GF-D8 (cell line): ENCODE measurements at regions not wholly inside any gene's neighbourhood (a gene's known extent, or its start where the extent isn't known, plus 50 kb on each side); places are given as distances from the start of the nearest gene placed in this dataset.
"Not testable (repeated sequence)": the region's sequence is repeated elsewhere in the genome, so short reads cannot be mapped to it uniquely, and the experiment has no call there.

Experiments used
- DNase-seq: peaks from one replicate; lab custom pipeline; 2025; lab: John Stamatoyannopoulos, UW

GRCh38 chr6:23775127-23775526 is 350.9 kb upstream of the NRSN1 start:
- DNase-seq = no peak

DNA sequence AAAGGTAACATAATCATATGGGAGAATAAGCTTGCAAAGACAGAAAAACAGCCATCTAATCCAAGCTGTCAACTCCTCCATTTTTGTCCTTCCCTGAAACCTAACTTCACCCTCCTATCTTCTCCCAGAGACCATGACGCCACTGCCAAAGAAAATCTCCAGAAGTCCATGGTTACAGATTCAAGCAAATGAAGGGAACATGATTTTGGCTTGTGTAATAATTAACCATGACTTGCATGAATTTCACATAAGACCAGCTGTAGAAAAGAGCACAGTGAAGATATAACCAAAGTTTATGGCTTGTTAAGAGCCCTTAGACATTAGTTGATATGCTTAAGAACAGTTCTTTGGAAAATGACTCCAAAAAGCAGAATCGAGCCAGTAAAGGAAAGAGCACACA is 342.1 kb upstream of the NRSN1 start:
- no peak for DNase-seq

DNA sequence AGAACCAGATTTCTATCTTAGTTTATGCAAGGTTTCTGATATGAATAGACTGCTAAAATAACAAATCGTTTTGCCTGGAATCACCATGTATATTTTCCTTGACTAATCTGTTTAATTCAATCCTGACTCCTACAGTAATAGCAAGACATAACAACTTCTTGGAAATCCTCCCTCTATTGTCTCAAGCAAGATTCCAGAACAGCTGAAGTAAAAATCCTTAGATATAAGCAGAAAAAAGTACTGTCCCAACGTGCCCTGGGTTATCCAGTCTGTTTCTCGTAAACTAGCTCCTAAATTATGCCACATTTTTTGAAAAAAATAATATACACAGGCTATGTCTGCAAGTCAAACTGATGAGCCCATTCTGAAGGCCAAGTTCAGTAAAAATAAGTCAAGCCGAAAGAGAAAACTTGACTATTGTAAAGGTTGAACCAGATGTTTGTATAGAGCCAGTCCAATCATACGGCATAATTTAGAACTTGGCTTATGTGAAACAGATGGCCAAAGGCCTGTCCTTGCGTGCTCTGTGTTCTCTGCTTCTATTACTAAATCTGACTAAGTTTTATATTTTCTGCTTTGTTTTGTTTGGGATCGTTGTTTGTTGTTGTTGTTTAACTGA is 341.6 kb upstream of the NRSN1 start:
- no peak for DNase-seq

GRCh38 chr6:23790756-23791155 is 335.3 kb upstream of the NRSN1 start:
- DNase-seq = no peak

DNA sequence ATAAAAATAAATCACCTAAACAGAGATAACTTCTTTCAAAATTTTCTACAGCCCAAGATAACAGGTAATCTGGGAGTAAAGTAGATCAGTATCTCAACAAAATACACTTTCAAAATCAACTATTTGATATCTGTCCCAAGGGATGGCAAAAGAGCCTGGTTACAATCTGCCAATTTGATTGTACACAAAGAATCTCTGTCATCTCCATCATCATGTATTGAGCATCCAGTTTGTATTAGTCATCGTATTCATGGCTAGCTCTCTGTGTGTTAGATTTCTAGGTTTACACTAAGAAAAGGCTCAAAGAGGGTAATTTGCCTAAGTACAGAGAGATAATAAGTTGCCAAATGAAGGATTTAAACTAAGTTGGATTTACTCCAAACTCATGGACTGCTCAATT is 329.0 kb upstream of the NRSN1 start:
- DNase-seq = no peak

DNA sequence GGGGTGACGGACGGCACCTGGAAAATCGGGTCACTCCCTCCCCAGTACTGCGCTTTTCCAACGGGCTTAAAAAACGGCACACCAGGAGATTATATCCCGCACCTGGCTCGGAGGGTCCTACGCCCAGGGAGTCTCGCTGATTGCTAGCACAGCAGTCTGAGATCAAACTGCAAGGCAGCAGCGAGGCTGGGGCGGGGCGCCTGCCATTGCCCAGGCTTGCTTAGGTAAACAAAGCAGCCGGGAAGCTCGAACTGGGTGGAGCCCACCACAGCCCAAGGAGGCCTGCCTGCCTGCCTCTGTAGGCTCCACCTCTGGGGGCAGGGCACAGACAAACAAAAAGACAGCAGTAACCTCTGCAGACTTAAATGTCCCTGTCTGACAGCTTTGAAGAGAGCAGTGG is 321.7 kb upstream of the NRSN1 start:
- not testable (repeated sequence) for DNase-seq

GRCh38 chr6:23821141-23821540 is 304.9 kb upstream of the NRSN1 start:
- not testable (repeated sequence) for DNase-seq

- DNase-seq = no peak
Observed at GRCh38 chr6:23823421-23823820, 302.6 kb upstream of the NRSN1 start.

DNA sequence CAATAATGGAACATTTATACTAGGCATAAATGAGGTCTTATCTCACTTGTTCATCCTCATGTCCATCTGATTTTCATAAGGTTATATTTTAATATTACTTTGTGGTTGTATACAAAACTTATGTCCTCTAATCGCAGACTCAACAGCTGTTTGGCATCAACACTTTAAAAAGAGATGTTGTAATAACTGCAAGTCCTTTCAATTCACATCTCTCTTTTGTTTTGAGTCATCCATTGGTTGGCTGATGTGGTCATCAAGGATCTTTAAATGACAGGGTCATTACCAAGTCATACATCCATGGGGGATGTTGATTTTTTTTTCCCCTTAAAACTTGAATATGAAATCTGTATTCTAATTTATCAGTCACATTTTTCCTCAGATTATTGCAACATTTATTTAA is 299.4 kb upstream of the NRSN1 start:
- no peak for DNase-seq

DNA sequence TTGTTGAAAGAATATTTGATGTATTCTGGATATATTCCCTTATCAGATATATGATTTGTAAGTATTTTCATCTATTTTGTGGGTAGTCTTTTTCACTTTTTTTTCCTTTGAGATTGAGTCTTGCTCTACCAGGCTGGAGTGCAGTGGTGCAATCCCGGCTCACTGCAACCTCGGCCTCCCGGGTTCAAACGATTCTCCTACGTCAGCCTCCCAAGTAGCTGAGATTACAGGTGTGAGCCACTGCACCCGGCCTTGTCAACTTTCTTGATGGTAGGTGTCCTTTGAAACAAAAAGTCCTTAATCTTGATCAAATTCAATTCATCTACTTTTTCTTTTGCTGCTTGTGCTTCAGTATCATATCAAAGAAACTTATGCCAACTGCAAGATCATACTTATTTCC is 297.2 kb upstream of the NRSN1 start:
- DNase-seq = no peak

GRCh38 chr6:23841116-23841515 is 284.9 kb upstream of the NRSN1 start:
- no peak for DNase-seq

GRCh38 chr6:23842760-23843159 is 283.3 kb upstream of the NRSN1 start:
- DNase-seq = no peak

DNA sequence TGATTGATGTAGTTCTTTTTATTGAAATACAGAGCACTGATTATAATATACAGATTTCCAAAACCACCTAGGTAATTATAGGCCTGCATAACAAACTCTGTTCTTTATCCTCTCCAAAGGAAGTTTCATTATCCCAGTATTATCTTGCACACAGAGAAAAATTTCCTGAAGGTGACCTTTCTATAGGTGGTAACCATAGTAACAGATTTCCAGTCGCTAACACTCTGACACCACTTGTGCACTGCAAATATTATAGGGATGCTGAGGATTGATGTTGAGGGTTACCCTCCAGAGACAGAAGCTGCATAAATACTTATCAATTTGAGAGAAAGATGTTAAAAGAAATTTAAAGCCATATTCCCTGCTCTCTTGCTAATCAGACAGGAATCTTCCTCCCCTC is 274.5 kb upstream of the NRSN1 start:
- no peak for DNase-seq

- DNase-seq = not testable (repeated sequence)
Observed at GRCh38 chr6:23853566-23854133, 272.4 kb upstream of the NRSN1 start.

GRCh38 chr6:23854154-23854553 is 271.9 kb upstream of the NRSN1 start:
- DNase-seq = not testable (repeated sequence)

- DNase-seq = no peak
Observed at GRCh38 chr6:23855497-23856116, 270.4 kb upstream of the NRSN1 start.

- DNase-seq = no peak
Observed at GRCh38 chr6:23870496-23870895, 255.5 kb upstream of the NRSN1 start.

DNA sequence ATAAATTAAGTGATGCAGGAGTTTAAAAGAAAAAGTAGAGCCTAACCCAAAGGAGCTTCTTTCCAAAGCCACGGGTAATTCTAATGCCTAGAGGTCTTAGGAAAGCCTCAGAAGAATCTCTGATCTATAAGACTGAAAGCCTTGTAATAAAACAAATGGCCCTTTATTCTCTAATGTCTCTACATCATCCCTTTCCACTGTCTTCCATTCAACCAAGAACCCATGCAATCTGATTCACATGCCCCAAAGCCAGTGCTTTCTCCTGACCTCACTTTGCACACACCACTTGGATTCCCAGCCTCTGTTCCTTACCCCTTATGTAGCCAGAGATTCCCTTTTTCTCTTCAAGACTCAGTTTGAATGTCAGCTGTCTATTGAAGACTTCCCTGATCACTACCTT is 252.9 kb upstream of the NRSN1 start:
- DNase-seq = no peak

DNA sequence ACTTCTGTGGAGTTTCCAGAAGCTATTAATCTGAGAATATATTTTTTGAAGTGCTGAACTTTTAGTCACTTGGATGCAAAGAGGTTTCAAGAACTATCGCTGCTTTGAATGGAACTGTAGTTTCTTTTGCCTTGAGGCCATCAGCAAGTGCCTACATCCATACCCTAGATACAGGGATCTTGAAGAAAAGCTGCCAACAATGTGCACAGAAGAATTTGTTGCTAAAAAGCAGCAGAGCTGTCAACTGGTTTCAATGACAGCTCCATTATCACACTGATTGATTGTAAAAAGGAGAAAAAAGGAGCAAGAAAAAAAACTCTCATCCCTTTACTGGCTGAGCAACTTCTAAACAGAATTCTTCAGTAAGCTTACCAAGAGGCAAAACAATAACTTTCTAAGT is 251.0 kb upstream of the NRSN1 start:
- no peak for DNase-seq

GRCh38 chr6:23879816-23880215 is 246.2 kb upstream of the NRSN1 start:
- DNase-seq = no peak

- no peak for DNase-seq
Observed at GRCh38 chr6:23890543-23891227, 235.3 kb upstream of the NRSN1 start.

DNA sequence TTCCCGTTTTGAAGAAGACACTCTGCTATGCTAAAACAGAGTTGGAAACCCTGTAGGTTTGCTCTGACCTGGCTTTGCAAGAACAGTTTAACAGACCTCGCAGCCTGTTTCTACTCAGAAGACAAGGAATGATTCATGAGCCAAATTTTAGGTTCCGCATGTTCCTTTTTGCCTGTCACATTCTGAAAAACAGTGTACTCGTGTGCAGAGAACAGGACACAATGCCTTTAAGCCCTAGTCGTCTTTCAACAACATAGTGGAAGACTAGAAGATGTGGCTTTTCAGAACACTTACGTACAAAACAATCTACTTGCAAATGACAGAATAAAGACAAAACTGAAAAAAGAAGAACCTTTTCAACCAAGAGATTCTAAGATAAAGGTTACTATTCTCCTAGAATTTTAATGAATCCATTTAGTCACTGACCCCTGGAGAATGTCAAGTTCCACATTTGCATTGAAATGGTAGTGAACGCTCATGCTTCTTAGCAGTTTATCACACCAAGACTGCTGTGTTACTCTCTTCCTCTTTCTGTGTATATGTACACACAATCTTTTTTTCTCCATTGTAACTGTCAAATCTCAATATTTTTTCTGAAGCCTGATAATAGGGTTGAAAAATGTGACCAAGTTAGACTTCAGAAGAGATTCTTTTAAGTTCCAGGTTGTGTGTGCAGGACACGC is 220.7 kb upstream of the NRSN1 start:
- DNase-seq = no peak

DNA sequence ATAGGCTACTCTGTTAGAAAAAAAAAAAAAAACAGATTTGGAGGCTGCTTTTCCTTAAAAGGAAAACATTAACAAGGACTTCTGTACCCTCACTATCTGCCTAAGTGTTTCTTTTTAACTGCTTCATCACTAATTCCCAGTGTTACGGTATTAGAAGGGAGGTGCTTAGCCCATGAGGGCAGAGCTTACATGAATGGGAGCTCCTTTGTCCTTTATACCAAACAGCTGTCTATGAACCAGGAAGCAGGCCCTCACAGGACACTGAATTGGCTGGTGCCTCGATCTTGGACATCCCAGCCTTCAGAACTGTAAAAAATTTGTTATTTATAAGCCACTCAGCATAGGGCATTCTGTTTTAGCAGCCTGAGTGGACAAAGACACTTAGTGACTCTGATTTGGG is 215.6 kb upstream of the NRSN1 start:
- no peak for DNase-seq
